Neural progenitor cell (in vitro differentiated cells): ENCODE measurements at regions not wholly inside any gene's neighbourhood (a gene's known extent, or its start where the extent isn't known, plus 50 kb on each side); places are given as distances from the start of the nearest gene placed in this dataset.

ENCODE experiments used
- DNase-seq: peaks from one replicate; pipeline ENCODE4 v3.0.0-alpha.2; 2016; ENCODE audit warnings: low spot score
- H2AFZ ChIP-seq: fragments of 200-600 bp; sonication (generic); replicated peaks from 2 replicates; pipeline ENCODE4 v1.6.1; 2016; ENCODE audit warnings: antibody characterized with exemption
- H3F3A ChIP-seq: fragments of 200-600 bp; sonication (generic); 2 replicates; pipeline ENCODE4 v1.6.1; 2016; ENCODE audit warnings: antibody characterized with exemption, low read depth
- H3K27ac ChIP-seq: fragments of 200-600 bp; sonication (generic); 2 replicates; pipeline ENCODE4 v1.5.1; 2016; ENCODE audit warnings: mild to moderate bottlenecking
- H3K27me3 ChIP-seq: fragments of 200-600 bp; sonication (generic); 2 replicates; pipeline ENCODE4 v1.6.1; 2016; ENCODE audit warnings: mild to moderate bottlenecking, moderate library complexity
- H3K36me3 ChIP-seq: fragments of 200-600 bp; sonication (generic); 2 replicates; pipeline ENCODE4 v1.5.1; 2016
- H3K4me1 ChIP-seq: fragments of 200-600 bp; sonication (generic); 2 replicates; pipeline ENCODE4 v1.6.1; 2016; ENCODE audit warnings: mixed run types
- H3K4me2 ChIP-seq: fragments of 200-600 bp; sonication (generic); 2 replicates; pipeline ENCODE4 v1.6.1; 2016
- H3K4me3 ChIP-seq: fragments of 200-600 bp; sonication (generic); 2 replicates; pipeline ENCODE4 v1.5.1; 2016
- H3K79me2 ChIP-seq: fragments of 200-600 bp; sonication (generic); 2 replicates; pipeline ENCODE4 v1.6.1; 2016; ENCODE audit warnings: low read depth
- H3K9ac ChIP-seq: fragments of 200-600 bp; sonication (generic); 2 replicates; pipeline ENCODE4 v1.6.1; 2016
- H3K9me3 ChIP-seq: fragments of 200-600 bp; sonication (generic); 2 replicates; pipeline ENCODE4 v1.5.1; 2016; ENCODE audit warnings: low read depth
- H4K20me1 ChIP-seq: fragments of 200-600 bp; sonication (generic); 2 replicates; pipeline ENCODE4 v1.6.1; 2016; ENCODE audit warnings: low read depth
- H3K27ac Mint-ChIP-seq: 3 replicates; pipeline ENCODE4 v1.8.0; 2021; ENCODE audit warnings: mixed read lengths
- H3K27me3 Mint-ChIP-seq: 2 replicates; pipeline ENCODE4 v1.8.0; 2022; ENCODE audit warnings: low read depth, mild to moderate bottlenecking, inconsistent platforms, moderate library complexity, mixed read lengths; ENCODE audit not compliant: insufficient read depth
- H3K36me3 Mint-ChIP-seq: 3 replicates; pipeline ENCODE4 v1.8.0; 2021; ENCODE audit warnings: mixed read lengths
- H3K4me1 Mint-ChIP-seq: 3 replicates; pipeline ENCODE4 v1.8.0; 2021; ENCODE audit warnings: mixed read lengths
- H3K4me3 Mint-ChIP-seq: 3 replicates; pipeline ENCODE4 v1.8.0; 2021; ENCODE audit warnings: mild to moderate bottlenecking, moderate library complexity, mixed read lengths
- H3K9me3 Mint-ChIP-seq: 3 replicates; pipeline ENCODE4 v1.8.0; 2020; ENCODE audit warnings: mixed read lengths
- EZH2 ChIP-seq: fragments of 200-600 bp; sonication (generic); IDR thresholded peaks from 2 replicates; pipeline ENCODE4 v1.6.1; 2017; ENCODE audit warnings: antibody characterized with exemption, mild to moderate bottlenecking, moderate library complexity
- EZH2phosphoT487 ChIP-seq: fragments of 200-600 bp; sonication (generic); IDR thresholded peaks from 2 replicates; pipeline ENCODE4 v1.6.1; 2017; ENCODE audit warnings: antibody characterized with exemption
- TF ChIP-seq, protein P1 (sequence below): fragments of 200-600 bp; sonication (generic); IDR thresholded peaks from 2 replicates; pipeline ENCODE4 v1.5.1; 2017; ENCODE audit warnings: antibody characterized with exemption, mild to moderate bottlenecking

DNA sequence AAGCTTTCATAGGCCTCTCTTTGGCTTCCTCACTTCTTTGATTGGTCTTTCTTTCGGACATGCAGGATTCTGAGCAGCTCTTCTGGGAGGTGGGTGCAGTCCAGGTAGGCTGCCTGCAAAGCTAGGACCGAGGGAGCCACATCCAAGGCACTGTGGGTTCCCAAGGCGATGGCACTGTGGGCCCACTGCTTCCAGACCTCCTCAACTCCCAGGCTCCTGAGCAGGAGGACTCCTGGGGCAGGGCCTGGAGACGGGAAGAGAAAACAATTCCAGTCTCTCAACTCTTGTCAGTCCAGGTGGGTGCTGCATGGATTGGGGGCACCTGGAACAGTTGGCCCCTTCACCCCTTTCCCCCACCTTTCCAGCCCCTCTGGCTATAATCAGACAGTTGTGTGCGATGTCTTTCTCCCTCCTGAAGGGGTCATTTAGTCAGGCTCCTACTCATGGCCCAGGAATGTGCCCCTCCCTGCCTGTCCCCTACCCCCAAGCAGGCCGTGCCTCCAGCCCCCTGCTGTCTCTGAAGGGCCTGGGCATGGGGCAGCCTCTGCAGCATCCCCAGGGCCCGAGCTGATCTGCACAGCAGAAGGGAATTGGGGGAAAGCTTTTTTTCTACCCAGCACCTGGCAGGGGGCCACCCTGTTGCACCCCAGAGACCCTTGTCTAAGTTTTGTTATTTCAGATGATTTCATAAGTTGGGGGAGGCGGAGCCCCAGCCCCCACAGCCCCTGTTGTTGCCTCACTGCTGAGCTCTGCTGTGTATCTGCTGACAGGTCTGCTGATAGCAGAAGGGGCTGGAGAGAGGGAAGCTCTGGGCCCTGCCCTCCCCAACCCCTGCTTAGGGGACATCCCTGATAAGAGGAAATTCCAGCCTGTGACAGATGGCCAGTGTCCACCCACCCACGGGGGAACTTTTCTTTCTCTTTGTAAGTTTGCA is 330.3 kb downstream of the SEC14L1 start:
- no peaks in the 10 kb centered on the region for H3K9me3 ChIP-seq
- no peak overlapping the region for H2AFZ ChIP-seq
- H3K4me3 ChIP-seq, result peak overlapping the region; percentile 28
- Mint-ChIP-seq H3K27ac (peak overlapping the region; percentile 98), H3K4me1 (peaks cover 89% of the 10 kb centered on the region), H3K36me3 (peaks cover 24% of the 10 kb centered on the region), H3K9me3 (no peaks in the 10 kb centered on the region), H3K4me3 (peak overlapping the region; percentile 72), H3K27me3 (peaks cover 16% of the 10 kb centered on the region)
- peaks cover 84% of the 10 kb centered on the region for H3K4me1 ChIP-seq
- peak overlapping the region; percentile 71 for H3K4me2 ChIP-seq
- peaks cover 84% of the 10 kb centered on the region for H3K79me2 ChIP-seq
- peaks cover 84% of the 10 kb centered on the region for H4K20me1 ChIP-seq
- peak overlapping the region; percentile 97 for H3K27ac ChIP-seq
- peak; percentile 66 for DNase-seq
- H3K27me3 ChIP-seq, result no peaks in the 10 kb centered on the region
- no peaks in the 10 kb centered on the region for H3K36me3 ChIP-seq
- TF ChIP-seq EZH2phosphoT487, result no peak
- TF ChIP-seq EZH2, result no peak
- TF ChIP-seq, protein P1, sequence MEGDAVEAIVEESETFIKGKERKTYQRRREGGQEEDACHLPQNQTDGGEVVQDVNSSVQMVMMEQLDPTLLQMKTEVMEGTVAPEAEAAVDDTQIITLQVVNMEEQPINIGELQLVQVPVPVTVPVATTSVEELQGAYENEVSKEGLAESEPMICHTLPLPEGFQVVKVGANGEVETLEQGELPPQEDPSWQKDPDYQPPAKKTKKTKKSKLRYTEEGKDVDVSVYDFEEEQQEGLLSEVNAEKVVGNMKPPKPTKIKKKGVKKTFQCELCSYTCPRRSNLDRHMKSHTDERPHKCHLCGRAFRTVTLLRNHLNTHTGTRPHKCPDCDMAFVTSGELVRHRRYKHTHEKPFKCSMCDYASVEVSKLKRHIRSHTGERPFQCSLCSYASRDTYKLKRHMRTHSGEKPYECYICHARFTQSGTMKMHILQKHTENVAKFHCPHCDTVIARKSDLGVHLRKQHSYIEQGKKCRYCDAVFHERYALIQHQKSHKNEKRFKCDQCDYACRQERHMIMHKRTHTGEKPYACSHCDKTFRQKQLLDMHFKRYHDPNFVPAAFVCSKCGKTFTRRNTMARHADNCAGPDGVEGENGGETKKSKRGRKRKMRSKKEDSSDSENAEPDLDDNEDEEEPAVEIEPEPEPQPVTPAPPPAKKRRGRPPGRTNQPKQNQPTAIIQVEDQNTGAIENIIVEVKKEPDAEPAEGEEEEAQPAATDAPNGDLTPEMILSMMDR, result no peak
- H3F3A ChIP-seq, result peaks cover 61% of the 10 kb centered on the region
- no peak overlapping the region for H3K9ac ChIP-seq

DNA sequence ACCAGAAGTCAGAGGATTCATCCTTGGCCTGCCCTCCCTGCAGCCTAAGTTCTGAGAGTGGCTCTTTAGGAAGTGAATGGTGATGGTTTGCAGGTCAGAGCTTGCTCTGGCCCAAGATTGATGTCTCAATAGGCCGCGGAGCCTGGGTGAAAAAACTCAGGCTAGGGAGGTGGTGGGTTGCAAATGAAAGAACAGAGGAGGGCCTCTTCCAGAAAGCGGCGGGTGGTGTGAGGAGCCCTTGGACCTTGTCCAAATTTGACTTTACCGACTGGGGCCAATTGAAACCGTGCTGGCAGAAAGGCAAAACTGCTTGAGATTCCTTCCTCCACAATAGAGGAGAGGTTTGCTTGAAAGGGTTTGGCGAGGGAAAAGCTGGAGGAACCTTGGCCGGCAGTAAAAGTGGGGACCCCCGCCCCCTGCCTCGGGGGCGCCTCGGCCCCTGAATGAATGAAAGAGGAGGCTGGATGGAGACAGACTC is 331.3 kb downstream of the SEC14L1 start:
- Histone ChIP-seq H3F3A (peaks cover 55% of the 10 kb centered on the region), H3K9ac (no peak overlapping the region), H3K27me3 (no peaks in the 10 kb centered on the region), H3K4me1 (peaks cover 82% of the 10 kb centered on the region), H4K20me1 (peaks cover 85% of the 10 kb centered on the region), H3K9me3 (no peaks in the 10 kb centered on the region), H3K4me3 (peak overlapping the region; percentile 28), H3K27ac (peak overlapping the region; percentile 97), H2AFZ (no peak overlapping the region), H3K4me2 (peak overlapping the region; percentile 71), H3K36me3 (no peaks in the 10 kb centered on the region), H3K79me2 (peaks cover 84% of the 10 kb centered on the region)
- H3K4me1 Mint-ChIP-seq, result peaks cover 86% of the 10 kb centered on the region
- H3K27me3 Mint-ChIP-seq, result peaks cover 13% of the 10 kb centered on the region
- H3K4me3 Mint-ChIP-seq, result peak overlapping the region; percentile 72
- peaks cover 24% of the 10 kb centered on the region for H3K36me3 Mint-ChIP-seq
- no peak for TF ChIP-seq EZH2
- DNase-seq, result no peak
- no peaks in the 10 kb centered on the region for H3K9me3 Mint-ChIP-seq
- H3K27ac Mint-ChIP-seq, result peak overlapping the region; percentile 98

DNA sequence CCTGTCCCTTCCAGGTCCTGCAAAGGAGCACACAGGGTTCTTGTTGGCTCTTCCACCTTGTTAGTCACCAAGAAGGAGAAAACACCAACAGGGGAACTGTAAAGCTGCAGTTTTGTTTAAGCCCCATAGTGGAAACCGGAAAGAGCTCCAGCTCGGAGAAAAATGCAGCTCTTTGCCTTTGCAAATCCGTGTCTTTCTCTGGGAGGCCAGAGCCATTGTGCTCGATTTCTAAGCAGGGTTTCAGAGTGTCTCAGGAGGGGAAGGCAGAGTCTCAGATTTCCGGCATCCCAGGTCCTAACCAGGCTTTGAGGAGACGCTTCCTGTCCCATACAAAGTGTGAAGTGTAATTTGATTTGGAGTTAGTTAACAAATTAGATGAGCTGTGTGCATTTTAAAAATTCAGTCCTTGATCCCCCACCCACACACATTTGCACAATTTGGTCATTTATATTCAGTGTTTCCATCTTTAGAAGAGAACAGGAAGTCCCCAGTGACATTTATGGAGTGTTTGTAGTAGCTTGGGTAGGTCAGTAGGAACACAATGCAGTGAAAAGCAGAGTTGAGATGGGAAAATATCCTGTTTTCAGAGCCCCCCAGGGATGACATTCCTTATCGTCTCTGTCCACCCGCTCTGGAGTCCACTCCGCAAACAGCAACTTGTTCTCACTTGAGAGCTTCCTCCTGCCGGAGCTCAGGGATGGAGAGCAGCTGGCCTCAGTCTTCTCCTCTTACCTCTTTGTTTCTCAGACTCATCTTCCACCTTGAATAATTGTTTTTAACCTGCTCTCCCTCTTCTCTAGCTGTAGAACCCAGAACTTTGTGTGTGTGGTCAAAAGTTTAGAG is 331.9 kb downstream of the SEC14L1 start:
- H3K9me3 Mint-ChIP-seq, result no peaks in the 10 kb centered on the region
- peaks cover 85% of the 10 kb centered on the region for H4K20me1 ChIP-seq
- H3K4me2 ChIP-seq, result peak overlapping the region; percentile 71
- H3K27me3 ChIP-seq, result no peaks in the 10 kb centered on the region
- peaks cover 87% of the 10 kb centered on the region for H3K4me1 Mint-ChIP-seq
- TF ChIP-seq EZH2phosphoT487, result no peak
- TF ChIP-seq, protein P1, result no peak
- no peak for TF ChIP-seq EZH2
- peaks cover 82% of the 10 kb centered on the region for H3K4me1 ChIP-seq
- no peaks in the 10 kb centered on the region for H3K36me3 ChIP-seq
- peaks cover 61% of the 10 kb centered on the region for H3F3A ChIP-seq
- no peak overlapping the region for H3K9ac ChIP-seq
- H3K27ac Mint-ChIP-seq, result peak overlapping the region; percentile 98
- H3K4me3 ChIP-seq, result peak overlapping the region; percentile 28
- H3K36me3 Mint-ChIP-seq, result peaks cover 25% of the 10 kb centered on the region
- H3K4me3 Mint-ChIP-seq, result peak overlapping the region; percentile 72
- H3K79me2 ChIP-seq, result peaks cover 84% of the 10 kb centered on the region
- H3K27me3 Mint-ChIP-seq, result peaks cover 15% of the 10 kb centered on the region
- H3K27ac ChIP-seq, result peak overlapping the region; percentile 97
- DNase-seq, result peak; percentile 92
- no peaks in the 10 kb centered on the region for H3K9me3 ChIP-seq
- no peak overlapping the region for H2AFZ ChIP-seq
